Erythroblast (primary cell): ENCODE measurements at regions not wholly inside any gene's neighbourhood (a gene's known extent, or its start where the extent isn't known, plus 50 kb on each side); places are given as distances from the start of the nearest gene placed in this dataset.
"Not testable (repeated sequence)": the region's sequence is repeated elsewhere in the genome, so short reads cannot be mapped to it uniquely, and the experiment has no call there.

Experiments used
- DNase-seq, 2 experiments: peaks; one replicate each; lab custom pipeline; 2025; lab: John Stamatoyannopoulos, UW
- GATA1 ChIP-seq: IDR thresholded peaks from 2 replicates; pipeline ENCODE4 v1.6.1; 2011; ENCODE audit warnings: low read depth, mild to moderate bottlenecking, control low read depth, low read length, moderate library complexity
- POLR2A ChIP-seq: IDR thresholded peaks from 2 replicates; pipeline ENCODE4 v1.6.1; 2011; ENCODE audit warnings: mild to moderate bottlenecking, low read length

DNA sequence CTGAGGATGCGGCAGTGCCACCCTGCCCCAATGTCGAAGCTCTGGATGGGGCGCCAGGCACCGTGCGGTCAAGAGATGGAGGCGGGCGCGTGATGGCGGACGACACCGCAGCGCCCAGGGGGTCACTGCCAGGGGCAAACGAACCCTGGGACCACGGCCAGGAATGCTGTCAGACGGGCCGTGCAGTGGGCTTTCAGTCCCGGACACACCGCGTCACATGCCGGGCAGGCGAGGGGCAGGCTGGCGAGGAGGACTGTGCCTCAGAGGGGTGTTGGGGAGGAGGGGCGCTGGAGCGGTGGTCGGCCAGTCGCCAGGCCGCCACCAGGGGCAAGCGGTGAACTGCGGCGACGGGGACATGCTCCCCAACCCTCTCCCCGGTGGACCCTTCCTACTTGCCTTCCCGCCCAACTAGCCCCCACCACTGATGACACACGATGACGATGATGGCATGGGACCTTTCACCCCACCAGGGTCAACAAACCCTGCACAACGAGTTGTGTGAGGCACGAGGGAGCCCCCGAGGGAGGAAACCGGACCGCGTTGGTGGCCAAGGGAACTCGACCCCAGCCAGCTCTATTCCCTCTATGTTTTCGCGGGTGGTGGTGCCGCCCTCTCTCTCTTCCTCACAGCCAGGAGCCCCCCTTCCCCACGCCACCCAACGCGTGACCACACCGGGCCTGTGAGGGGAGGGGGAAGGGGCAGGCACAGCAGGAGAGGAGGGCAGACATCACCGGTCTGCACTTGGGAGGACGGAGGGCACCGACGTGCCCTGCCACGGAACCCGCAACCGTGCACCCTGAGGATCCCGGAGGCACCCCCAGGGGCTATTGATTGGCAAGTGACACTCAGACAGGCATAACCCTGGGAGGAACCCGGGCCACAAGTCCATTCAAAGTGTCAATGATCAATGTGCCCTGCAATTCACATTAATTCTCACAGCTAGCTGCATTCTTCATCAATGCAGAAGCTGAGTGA lies 1960.9 kb upstream of the DEFB115 start:
- TF ChIP-seq POLR2A (no peak), GATA1 (no peak)

DNA sequence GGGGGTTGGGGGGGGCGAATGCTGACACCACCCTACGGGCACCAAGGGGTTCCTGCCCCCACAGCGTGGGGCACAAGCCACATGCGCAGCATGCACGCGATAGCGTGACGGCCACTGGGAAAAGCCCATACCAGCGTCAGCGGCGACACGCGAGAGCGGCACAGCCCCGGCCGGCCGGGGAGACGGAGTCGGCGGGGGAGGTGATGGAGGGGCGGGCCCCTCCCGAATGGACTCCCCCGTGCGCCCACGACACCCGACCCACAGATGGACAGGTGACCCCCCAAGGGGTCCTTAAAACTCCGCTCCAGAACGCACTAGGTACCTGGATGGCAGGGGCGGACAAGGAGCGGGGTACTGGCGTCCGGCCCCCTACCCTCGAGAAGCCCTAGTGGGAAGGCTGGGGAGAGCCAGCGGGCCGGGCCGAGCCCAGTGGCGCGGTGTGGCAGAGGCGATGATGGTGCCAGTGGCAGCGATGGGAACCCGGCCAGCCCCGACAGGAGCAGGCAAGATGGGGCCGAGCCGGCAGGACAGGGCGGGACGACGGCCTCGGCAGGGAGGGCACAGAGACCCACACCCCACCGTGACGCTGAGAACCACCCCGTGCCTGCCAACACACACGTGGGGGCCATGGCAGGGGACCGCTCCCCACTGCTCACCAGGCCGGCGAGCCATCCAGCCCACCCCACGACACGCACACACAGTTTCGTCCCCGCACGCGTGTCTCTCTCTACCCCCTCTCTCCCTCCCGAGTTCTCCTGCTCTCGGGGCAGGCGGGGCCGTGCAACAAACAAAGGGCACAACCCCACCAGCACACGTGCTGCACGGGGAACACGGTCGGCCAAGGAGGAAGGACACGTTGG lies 1959.8 kb upstream of the DEFB115 start:
- TF ChIP-seq GATA1 (no peak), POLR2A (no peak)

More for the DNA sequence above, 1960.9 kb upstream of the DEFB115 start:
- no peak for DNase-seq

DNA sequence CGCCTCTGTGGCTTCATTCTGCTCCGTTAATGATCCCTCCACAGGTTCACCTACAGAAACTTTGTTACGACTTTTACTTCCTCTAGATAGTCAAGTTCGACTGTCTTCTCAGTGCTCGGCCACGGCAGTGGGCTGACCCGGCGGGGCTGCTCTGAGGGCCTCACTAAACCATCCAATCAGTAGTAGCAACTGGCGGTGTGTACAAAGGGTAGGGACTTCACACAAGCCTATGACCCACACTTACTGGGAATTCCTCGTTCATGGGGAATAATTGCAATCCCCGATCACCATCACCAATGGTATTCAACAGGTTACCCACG lies 1959.2 kb upstream of the DEFB115 start:
- TF ChIP-seq POLR2A (no peak), GATA1 (no peak)
- no peak for DNase-seq

More for the DNA sequence above, 1959.8 kb upstream of the DEFB115 start:
- DNase-seq = no peak

DNA sequence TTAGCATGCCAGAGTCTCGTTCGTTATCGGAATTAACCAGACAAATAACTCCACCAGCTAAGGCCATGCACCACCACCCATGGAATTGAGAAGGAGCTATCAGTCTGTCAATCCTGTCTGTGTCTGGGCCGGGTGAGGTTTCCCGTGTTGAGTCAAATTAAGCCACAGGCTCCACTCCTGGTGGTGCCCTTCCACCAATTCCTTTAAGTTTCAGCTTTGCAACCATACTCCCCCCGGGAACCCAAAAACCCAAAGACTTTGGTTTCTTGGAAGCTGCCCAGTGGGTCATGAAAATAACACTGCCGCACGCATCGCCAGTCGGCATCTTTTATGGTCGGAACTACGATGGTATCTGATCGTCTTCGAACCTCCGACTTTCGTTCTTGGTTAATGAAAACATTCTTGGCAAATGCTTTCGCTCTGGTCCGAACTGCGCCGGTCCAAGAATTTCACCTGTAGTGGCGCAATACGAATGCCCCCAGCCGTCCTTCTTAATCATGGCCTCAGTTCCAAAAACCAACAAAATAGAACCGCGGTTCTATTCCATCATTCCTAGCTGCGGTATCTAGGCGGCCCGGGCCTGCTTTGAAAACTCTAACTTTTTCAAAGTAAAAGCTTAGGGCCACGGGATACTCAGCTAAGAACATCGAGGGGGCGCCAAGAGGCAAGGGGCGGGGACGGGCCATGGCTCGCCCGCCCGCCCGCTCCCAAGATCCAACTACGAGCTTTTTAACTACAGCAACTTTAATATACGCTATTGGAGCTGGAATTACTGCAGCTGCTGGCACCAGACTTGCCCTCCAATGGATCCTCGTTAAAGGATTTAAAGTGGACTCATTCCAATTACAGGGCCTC lies 1958.5 kb upstream of the DEFB115 start:
- no peak for TF ChIP-seq POLR2A
- TF ChIP-seq GATA1 = no peak
- DNase-seq = no peak

DNA sequence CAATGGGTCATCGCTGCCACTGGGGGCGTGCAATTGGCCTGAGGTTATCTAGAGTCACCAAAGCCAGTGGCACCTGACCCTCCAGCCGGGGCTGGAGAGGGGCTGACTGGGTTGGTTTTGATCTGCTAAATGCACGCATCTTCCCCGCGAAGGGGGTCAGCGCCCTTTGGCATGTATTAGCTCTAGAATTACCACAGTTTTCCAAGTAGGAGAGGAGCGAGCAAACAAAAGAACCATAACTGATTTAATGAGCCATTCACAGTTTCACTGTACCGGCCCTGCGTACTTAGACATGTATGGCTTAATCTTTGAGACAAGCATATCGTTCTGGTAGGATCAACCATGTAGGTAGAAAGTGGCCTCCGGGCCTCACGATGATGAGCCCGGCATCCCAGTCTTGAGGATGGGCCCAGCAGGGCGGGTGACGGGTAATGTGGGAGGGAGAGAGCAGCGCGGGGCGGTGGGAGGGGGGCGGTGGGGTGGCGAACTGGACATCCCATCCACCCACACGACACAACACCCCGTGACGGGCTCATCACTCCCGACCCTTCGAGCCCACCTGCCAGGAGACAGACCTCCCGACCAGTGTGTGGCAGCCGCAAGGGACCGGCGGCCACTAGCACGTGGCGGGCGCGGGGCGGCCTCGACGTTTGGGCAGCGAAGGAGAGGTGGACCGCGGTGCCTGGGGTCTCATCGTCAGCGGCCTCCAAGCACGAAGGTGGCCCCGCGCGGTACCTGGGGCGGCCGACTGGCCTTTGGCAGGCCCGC lies 1957.5 kb upstream of the DEFB115 start:
- TF ChIP-seq POLR2A (no peak), GATA1 (no peak)

DNA sequence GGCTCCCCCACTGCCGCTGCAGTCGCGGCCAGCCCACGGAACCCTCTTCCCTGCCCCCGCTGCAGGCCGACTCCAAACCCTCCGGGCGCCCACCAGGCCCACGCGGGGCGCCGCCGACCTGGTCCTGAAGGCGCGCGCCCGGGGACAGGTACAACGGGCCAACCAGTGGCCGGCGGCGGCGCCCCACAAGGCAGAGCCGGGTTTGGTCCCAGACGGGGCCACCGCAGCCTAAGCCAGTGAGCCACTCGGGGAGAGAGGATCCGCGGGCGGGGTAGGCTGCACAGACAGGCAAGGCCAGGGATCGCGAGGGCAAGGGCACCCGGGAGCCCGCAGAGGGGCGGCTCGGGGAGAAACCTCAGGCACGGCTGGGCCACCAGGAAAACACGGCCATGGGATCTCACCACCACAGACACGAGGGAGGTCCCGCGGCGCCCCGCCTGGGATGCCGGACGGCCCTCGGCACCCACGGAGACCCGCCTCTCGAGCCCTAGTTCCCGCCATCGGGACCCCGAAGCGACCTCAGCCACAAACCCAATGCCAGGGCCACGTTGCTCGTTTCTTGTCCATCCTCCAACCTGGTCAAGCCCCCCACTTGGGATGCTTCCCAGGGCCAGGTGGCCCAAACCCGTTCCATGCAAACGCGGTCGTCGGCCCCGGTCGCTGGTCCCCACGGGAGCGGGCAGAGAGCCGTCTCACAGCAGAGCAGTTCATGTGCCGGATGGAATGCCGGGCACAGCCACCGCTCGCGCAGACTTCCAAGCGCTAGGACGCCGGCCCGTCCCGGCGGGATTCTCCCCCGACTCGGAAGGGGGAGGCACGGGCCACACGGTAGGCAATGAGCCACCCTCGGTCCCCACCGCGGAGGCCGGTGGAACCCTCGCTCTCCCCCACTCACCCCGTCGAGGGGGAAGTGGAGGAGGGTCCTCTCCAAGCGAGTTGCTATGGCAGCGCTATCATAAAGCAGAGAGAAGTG lies 1956.6 kb upstream of the DEFB115 start:
- TF ChIP-seq POLR2A (no peak), GATA1 (no peak)
- DNase-seq = no peak

More for the DNA sequence above, 1957.5 kb upstream of the DEFB115 start:
- no peak for DNase-seq

DNA sequence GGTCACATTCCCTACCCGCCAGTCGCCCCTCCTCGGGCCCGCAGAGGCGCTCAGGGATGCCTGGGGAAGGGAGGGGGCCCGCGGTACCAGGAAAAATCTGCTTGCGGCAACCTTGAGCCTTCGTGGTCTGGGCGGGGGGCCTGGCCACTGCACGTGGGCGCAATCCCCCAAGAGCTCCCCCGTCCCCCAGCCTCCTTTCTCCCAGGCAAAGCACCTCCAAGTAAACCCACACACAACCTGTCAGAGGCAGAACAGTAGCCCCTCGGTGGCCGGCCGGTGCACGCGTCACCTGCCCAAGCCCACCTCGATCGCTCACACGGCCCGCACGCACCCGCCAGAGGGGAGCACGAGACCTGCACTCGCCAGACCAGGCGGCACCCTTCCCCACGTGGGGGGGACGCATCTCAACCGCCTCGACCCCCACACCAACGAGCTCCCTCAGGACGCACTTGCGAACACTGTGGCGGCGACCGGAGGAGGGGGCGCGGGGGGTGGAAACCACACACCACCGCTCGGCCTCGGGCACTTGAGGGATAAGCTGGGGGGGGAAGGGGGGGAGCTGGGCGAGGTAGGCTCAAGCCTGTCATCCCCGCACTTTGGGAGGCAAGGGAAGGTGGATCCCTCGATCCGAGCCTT lies 1955.7 kb upstream of the DEFB115 start:
- no peak for TF ChIP-seq POLR2A
- no peak for TF ChIP-seq GATA1
- DNase-seq = no peak

DNA sequence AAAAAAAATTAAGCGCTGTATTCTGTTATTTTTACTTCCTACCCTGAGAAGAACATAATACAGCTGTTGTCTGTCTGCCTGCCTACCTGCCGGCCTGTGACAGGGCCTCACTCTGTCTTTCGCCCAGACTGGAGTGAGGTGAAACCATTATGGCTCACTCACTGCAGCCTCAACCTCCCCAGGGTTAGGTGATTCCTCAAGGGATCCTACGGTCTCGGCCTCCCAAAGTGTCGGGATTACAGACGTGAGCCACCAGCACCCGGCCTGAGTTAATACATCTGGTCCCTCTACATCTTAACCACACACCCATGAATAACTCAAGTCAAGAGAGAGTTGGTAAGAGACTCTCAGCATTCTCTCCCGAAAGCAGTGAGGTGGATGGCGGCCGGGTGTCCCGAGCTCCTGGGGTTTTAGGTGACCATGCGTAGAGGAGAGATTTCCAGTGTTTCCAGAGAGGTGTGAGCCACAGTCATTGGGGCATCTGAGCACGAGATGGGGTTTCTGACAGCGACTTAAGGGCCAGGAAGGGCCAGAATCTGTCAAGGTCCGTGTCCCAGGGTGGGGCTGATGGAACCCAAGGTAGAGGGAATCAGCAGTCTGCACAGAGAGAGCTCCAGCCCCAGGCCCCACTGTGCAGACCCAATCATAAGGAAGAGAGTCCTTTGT lies 1954.4 kb upstream of the DEFB115 start:
- no peak for DNase-seq
- no peak for TF ChIP-seq GATA1
- no peak for TF ChIP-seq POLR2A

DNA sequence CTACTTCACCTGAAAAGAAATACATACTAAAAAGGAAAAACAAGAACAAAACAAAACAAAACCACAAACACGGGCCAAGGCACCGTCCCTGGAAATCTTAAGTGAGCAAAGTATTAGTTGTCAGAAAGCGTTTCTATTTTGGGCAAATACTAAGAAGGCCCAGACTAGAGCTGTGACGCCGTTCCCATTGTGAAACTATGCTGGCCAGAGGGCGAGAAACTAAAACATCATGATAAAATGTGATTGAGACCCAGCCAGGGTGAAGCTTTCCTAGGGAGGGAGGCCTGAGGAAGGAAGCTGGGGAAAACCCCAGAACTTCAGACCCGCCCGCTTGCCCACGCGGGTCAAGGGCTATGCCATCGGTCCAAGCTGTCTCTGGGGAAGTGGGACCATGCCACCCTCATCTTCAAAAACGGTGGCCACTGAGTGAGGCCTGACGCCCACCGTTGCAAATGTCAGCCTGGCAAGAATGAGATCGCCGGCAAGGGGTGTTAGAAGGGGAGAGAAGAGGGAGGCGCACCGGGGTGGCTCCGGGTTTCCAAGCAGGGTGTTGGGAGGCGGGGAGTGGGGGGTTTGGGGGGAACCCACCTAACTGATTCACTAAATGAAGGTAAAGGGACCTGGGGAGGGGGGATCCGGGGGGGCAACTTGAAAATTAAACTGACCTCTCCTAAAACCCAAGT lies 1950.9 kb upstream of the DEFB115 start:
- no peak for TF ChIP-seq GATA1
- TF ChIP-seq POLR2A = no peak
- DNase-seq = no peak

DNA sequence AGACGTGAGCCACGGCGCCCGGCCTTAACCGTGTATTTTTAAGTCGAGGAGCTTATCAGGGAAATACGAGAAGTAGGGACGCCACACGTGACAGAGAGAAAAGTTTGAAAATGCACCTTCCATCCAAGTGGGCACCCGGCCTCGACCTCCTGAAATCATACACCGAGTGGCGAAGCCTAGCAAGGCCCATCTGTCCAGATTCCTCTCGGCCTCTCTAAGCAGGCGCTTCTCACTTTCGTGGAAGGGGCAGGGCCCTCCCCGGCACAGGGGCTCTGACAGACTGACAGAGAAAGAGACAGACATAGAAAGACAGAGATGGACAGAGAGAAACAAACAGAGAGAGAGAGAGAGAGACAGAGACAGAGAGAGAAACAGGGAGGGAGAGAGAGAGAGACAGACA lies 1950.0 kb upstream of the DEFB115 start:
- not testable (repeated sequence) for DNase-seq

DNA sequence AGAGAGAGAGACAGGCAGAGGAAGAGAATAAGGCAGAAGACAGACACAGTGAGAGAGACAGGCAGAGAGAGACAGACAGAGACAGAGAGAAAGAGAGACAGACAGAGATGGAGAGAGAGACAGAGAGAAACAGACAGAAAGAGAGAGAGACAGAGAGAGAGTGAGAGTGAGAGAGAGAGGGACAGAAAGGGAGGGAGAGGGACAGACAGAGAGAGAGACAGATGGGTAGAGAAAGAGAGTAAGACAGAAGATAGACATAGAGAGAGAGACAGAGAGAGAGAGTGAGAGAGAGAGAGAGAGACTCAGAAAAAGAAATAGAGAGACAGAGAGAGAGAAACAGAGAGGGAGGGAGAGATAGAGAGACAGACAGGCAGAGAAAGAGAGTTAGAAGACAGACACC lies 1948.5 kb upstream of the DEFB115 start:
- DNase-seq = not testable (repeated sequence)

DNA sequence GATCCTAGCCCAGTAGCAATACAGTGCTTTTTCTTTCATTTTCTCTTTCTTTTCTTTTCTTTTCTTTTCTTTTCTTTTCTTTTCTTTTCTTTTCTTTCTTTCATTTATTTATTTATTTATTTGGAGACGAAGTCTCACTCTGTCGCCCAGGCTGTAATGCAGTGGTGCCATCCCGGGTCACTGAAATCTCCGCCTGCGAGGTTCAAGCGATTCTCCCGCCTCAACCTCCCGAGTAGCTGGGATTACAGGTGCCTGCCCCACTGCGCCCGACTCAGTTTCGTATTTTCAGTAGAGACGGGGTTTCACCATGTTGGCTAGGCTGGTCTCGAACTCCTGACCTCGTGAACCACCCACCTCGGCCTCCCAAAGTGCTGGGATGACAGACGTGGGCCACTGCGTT lies 1948.0 kb upstream of the DEFB115 start:
- DNase-seq = not testable (repeated sequence)

DNA sequence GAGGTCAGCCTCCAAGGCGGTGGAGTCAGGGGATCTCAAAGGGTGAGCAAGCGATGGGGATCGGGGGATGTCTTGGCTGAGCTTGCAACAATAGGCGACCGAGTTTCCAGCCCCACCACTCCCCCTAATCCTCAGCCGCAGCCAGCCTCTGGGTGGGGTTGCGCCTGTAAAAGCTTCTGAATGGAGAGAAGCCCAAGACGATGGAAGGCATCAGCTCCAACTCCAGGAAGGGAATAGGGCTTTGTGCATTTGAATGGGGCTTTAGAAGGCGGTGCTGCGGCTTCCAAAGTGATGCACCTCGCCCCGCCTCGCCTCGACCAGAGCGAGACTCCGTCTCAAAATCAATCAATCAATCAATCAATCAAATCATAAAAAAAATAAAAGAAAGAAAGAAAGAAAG lies 1946.4 kb upstream of the DEFB115 start:
- DNase-seq = not testable (repeated sequence)

DNA sequence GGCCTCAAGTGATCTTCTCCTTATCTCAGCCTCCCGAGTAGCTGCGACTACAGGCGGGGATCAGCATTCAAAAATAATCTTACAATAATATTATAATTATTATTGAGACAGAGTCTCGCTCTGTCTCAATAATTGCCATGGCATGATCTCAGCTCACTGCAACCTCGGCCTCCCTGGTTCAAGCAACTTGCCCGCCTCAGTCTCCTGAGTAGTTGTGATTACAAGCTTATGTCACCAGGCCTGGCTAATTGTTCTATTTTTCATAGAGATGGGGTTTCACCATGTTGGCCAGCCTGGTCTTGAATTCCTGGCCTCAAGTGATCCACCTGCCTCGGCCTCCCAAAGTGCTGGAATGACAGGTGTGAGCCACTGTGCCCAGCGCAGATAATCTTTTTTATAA lies 1944.8 kb upstream of the DEFB115 start:
- DNase-seq = not testable (repeated sequence)
